ENCODE measurements at regions not wholly inside any gene's neighbourhood (a gene's known extent, or its start where the extent isn't known, plus 50 kb on each side); places are given as distances from the start of the nearest gene placed in this dataset.

DNA sequence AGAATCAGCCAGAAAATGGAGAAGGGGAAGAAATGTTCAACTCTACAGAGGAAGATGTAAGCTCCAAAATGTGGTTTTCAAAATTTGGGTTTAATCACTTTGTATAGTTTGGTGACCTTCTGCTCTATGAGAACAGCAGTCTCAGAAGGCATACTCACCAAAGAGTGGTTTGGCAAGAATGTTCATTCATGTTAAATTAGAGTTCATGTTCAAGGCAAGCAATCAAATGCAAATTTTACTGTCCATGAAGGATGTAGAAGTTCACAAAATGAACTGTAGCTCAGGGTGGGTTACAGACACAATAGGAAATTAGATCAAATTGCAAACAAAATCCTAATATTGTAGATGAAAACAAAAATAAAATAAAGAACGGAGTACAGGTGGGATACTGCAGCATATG lies 606.7 kb upstream of the PCDH20 start:
- TF ChIP-seq POLR2A (IDR thresholded peaks at IDR 0.05; ENCODE audit: low read length) = no peak
- TF ChIP-seq GATA1 (IDR thresholded peaks at IDR 0.05; ENCODE audit: low read depth, low read length) = no peak
